HG02840 (cell line): ENCODE measurements at regions not wholly inside any gene's neighbourhood (a gene's known extent, or its start where the extent isn't known, plus 50 kb on each side); places are given as distances from the start of the nearest gene placed in this dataset.

Experiments used
- ATAC-seq: cut with Tn5 transposase; IDR thresholded peaks from one replicate; pipeline ENCODE4 v1.9.1; 2021; ENCODE audit warnings: mild to moderate bottlenecking, moderate library complexity, moderate number of reproducible peaks; ENCODE audit not compliant: unreplicated experiment, low FRiP score

DNA sequence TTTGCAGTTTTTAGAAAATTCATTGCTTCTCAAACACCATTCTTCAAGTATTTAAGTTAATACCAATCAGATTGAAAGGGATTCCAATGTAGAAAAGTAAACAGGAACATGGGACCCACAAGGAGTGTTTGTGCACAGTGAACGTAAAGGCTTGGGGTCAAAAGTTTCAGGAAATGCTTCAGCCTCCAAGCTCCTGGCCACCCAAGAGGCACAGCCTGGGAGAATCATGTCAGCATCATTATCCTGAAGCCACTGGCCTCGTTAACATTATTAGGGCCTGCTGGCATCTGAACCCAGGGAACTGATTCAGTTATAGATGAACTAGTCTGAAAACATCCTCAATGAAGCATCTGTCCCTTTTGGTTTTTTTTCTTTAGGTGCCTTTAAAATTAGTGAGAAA, 122.9 kb downstream of the NXNL2 start:
- ATAC-seq = no peak

DNA sequence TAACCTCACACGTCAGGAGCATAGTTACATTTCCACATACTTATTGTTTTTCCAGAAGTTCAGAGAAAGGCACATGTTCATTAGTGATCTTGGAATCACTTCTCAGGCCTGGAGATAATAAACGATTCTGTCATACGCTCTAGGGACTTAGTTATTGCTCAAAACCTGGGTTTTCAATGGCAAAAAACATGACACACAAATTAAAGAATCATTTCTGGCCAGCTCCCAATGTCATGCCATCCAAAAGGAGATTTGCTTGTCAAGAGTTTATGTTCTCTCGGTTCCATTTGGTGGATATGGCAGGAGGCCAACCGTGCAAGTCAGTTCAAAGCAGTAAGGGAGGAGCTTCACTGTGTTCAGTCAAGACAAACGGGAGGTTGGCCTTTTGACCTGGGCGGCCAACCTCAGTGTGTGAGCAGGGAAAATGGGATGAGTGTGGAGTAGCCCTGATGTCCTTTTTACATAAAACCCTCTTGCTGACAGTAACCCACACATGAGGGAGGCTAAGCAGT, 123.4 kb downstream of the NXNL2 start:
- no peak for ATAC-seq

DNA sequence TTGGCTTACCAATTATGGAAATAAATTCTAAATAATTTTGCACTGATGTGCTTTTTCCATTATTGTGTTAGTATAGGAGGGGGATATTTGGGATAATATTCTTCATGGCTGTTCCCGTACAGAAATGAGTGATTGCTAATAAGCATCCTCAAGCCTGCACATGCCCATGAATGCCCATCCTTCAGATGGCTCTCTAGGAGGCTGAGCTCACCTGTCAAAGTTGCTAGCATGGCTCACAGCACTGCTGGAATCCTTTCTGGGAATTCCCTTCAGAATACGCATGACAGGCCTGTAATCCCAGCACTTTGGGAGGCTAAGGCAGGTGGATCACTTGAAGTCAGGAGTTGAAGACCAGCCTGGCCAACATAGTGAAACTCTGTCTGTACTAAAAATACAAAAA, 124.1 kb downstream of the NXNL2 start:
- no peak for ATAC-seq

DNA sequence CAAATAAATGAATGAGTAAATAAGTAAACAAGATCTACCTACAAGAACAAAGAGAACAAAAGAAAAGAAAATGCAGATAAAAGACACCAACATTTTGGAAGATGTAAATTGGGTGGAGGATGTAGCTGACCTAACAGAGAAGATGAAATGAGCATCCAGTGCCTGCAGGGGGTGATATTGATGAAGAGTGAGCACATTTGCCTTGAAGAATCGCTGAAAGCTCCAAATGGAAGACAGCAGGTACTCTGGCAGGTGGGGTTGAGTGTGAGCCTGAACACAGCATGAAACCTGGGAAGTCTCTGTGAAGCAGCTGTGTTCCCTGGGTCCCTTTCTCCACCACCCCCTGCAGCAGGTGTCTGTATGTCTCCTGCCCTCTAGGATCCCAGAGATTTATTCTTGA, 125.6 kb downstream of the NXNL2 start:
- no peak for ATAC-seq

DNA sequence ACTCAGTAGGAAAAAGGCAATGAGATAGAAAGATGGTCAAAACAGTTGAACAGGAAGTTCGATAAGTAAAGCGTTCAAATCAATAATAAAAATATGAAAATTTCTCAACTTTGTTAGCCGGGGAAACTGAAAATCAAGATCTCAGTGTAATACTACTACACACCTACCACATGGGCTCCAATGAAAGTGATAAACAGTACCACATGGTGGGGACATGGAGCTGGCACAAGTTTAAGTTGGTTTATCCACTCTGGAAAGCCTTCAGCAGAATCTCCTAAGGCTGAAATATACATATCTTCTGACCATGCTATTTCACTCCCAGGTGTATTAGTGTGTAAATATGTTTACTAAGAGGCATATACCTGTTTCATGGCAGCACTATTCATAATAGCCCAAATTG, 126.8 kb downstream of the NXNL2 start:
- ATAC-seq = no peak

DNA sequence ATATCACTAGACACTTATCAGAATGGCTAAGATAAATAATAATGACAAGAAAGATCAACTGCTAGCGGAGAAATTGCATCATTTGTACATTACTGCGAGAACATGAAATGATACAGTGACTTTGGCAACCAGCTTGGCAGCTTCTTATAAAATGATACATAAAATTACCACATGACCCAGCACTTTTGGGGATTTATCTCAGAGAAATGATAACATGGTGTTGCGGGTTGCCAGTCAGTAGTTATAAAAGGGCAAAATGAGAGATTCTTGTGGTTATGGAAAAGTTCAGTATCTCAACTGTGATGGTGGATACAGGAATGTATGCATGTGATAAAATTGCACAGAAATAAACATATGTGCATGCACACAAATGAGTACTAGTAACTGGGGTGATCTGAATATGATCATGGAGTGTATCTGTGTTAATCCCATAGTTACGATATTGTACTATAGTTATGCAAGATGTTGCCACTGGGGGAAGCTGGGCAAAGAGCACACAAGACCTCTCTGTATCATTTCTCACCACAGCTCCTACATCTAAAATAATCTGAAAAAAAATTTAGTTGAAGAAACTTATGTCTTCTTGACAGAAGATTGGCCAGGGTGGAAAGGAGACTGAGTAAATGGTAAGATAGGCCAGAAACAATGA, 128.9 kb downstream of the NXNL2 start:
- ATAC-seq = no peak

DNA sequence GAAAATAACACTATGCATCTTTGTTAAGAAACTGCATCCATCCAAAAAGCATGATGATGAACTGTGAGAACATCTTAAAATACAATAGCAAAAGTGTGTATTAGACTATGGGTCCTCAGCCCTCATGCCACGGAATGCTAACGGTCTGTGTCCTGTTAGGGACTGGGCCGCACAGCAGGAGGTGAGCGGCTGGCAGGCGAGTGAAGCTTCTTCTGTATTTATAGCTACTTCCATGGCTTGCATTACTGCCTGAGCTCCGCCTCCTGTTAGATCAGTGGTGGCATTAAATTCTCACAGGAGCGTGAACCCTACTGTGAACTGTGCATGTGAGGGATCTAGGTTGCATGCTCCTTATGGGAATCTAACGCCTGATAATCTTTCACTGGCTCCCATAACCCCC, 129.8 kb downstream of the NXNL2 start:
- no peak for ATAC-seq

DNA sequence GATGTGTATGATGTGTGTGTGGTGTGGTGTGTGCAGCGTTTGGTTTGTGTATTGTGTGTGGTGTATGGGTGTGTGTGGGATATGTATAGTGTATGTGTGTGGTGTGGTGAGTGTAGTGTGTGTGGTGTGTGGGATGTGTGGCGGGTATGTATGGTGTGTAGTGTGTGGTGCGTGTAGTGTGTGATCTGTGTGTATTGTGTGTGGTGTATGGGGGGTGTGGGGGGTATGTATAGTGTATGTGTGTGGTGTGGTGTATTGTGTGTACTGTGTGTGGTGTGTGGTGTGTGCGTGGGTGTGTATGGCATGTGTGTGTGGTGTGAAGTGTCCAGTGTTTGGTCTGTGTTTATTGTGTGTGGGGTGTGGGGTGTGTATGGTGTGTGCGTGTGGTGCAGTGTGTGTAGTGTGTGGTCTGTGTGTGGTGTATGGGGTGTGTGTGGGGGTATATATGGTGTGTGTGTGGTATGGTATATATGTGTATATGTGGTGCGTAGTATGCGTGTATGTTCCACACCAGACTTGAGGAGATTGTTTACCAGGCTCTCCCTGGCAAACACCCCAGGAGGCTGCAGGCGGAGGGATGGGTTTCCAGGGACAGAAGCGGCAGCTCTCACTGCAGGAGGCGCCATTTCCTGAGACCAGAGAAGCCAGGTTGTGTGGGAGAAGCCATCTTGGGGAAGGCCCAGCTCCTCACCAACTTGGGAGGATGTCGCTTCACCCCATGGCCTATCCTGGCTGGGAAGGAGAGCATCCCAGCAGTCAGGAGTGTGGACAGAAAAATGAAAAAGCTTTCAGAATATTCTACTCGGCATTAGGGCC, 138.1 kb downstream of the NXNL2 start:
- no peak for ATAC-seq

DNA sequence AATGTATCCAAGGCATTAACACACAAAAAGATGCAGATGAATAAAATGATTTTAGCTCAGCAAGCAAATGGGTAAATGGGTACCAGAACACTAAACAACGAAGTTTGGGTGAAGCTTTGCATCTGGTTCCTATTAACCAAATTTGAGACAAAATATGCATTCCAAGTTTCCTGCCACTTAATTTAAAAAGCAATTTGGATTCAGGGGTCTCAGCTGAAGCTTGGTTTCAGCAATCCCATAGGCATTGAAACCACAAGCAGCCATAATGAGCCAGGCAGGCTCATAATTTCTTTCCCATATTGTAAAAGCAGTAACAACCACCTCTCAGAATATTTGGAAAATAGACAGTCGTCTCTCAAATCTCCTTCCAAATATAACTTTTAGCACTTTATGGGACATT, 138.9 kb downstream of the NXNL2 start:
- ATAC-seq = no peak

DNA sequence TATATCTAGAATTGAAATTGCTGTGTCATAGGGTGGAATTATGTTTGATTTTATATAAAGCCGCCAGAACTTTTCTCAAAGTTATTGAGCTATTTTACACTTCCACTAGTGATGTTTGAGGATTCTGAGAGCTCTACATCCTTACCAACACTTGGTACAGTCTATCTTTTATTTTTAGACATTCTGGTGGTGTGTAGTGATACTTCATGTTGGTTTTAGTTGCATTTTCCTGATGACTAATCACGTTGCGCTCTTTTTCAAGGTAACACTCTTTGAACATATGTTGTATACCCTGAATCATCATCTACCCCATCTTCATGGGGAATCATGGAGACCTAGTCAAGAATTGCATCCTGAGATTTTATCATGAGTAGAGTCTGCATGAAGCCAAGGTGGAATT, 141.7 kb downstream of the NXNL2 start:
- ATAC-seq = no peak

DNA sequence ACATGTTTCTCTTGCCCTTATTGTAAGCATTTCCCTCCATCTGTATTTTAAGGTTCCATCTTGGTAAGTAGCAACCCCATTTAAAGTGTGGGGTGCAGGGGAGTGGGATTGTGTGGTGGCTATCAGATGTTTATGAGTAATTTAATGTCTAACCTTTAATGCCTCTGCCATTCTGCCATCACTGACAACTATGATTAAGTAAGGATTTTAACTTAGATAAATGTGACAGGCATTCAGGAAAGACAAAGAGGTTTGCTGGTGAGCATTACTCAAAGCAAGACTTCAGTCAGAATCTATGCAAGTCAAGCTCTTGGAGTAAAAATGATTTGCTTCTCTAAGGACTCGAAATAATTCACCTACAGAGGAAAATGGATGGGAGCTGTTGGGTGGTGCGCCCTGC, 143.0 kb downstream of the NXNL2 start:
- ATAC-seq = no peak

DNA sequence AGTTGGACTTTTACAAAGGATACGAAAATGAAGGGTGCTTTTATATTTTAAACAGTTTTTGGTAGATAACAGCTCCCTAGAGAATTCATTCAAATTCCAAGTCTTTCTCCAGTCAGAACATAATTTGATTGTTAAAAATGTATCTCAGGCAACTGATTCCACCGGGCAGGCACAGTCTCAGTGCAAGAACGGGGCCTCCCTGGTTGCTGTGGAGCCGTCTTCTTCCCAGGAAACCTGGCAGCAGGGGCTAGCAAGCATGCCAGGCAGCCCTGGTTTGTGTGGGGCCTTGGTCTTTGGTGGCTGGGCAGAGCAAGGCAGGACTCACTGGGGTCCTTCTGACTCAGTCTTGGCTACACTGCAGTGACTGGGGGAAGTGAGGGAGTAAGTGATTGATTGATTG, 143.5 kb downstream of the NXNL2 start:
- no peak for ATAC-seq

DNA sequence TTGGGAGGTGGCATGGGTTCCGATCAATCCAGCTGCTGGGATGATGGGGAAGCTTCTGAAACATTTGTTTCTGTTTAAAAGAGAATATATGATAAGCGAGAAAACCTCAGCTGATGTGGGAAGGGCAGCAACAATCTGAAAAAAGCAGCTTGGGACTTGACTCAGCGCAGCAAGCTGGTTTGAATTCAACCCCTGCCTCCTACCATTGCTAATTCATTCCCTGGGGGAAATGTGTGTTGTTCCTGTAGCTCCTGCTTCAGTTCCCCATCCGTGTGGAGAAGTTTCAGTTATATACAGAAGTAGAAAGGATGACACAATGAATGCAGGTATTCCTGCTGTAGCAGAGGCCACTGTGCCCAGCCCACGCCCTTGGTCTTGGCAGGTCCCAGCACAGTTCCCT, 145.1 kb downstream of the NXNL2 start:
- ATAC-seq = no peak

DNA sequence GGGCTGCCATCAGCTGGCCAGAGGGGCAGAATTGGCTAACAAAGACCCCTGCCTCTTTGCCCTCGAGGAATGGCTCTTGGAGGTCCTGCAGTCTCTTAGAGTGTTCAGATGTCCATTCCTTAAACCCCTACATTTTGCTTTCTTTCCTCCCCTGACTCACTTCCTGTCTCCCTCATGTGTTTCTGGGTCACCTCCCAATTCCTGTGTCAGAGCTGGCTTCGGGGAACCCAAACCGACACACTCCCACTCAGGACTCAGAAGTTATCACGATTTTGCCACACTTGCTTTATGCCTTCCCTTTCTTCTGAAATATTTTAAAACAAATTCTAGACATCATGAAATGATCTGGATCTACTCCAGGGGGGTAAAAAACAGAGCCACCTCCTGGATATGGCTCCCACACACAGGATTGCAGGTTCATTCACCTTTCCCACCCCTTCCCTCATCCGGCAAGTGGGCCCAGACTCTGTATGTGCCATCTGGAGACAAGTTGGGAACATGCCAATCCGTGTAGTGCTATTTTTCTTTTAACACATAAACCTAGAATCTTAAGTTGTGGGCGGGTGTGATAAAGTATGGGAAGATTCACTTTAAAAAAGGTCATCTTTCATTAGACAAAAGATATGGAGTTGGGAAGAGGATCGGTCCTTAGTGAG, 145.7 kb downstream of the NXNL2 start:
- ATAC-seq = no peak

DNA sequence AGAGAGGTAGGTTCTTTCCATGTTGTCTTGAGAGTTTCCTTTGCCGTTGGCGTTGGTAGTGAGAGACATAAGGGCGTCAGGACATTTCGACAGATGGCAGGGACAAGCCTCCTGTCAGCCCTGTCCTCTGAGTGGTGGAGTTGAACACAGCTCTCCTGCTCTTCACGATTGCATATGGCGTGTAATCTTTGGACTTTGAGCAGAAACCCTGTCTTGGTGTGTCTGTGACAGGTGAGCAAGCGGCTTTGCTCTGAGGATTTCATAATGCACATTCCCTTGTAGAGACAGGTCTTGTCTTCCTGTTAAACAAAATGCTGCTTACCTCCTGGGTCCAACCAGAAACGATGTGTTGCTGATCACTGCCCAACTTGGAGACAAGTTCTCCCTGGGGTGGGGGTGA, 146.5 kb downstream of the NXNL2 start:
- no peak for ATAC-seq

DNA sequence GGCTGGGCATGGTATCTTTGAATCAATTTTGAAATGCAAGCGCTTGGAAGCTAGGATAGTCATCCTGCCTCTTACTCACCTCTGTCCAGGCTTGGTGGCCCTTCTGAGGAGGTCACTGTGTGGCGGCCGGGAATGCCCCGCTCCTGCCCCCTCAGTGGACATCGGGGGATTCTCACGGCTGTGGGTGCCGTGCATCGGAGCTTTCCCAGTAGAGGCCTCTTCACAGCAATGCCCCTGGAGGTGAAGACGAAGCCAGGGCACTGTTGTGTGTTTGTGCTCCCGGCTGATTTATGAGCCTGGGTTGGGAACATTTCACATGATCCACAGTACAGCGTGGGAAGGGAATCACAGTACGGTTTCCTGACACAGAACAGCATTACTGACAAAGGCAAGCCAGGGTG, 147.5 kb downstream of the NXNL2 start:
- ATAC-seq = no peak

DNA sequence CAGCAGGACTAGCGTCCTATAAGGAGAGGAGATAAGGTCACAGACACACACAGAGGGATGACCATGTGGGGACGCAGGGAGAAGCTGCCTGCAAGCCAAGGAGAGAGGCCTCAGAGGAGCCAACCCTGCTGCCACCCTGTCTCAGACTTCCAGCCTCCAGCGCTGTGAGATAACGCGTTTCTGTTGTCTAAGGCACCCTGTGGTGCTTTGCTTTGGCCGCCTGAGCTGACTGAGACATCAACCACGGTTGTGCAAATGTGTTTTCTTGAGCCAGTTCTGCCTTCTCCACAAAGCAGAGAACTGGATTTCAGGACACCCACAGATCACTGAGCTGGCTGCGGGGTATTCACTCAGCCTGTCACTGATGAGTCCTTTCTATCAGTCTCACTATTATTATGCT, 149.1 kb downstream of the NXNL2 start:
- ATAC-seq = no peak

DNA sequence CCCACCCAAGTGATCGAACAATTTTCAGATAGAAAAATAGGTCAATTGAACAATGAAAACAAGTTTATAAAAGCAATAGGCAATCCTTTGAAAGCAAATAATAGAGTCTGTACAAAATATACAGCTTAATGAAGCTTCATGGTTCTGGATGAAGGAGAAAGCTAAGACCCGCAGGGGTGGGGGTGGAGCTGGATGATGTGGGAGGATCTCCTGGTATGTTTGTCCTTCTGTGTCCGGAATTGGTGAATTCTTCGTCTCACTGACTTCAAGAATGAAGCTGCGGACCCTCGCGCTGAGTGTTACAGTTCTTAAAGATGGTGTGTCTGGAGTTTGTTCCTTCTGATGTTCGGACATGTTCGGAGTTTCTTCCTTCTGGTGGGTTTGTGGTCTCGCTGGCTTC, 149.9 kb downstream of the NXNL2 start:
- no peak for ATAC-seq

DNA sequence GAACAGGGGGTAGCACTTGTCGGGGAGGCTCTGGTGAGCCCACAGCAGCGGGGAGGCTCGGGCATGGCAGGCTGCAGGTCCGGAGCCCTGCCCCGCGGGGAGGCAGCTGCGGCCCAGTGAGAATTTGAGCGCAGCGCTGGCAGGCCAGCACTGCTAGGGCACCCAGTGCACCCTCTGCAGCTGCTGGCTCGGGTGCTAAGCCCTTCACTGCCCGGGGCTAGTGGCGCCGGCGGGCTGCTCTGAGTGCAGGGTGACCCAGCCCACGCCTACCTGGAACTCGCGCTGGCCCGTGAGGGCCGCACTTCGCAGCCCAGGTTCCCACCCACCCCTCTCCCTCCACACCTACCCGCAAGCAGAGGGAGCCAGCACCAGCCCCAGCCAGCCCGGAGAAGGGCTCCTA, 151.0 kb downstream of the NXNL2 start:
- no peak for ATAC-seq

DNA sequence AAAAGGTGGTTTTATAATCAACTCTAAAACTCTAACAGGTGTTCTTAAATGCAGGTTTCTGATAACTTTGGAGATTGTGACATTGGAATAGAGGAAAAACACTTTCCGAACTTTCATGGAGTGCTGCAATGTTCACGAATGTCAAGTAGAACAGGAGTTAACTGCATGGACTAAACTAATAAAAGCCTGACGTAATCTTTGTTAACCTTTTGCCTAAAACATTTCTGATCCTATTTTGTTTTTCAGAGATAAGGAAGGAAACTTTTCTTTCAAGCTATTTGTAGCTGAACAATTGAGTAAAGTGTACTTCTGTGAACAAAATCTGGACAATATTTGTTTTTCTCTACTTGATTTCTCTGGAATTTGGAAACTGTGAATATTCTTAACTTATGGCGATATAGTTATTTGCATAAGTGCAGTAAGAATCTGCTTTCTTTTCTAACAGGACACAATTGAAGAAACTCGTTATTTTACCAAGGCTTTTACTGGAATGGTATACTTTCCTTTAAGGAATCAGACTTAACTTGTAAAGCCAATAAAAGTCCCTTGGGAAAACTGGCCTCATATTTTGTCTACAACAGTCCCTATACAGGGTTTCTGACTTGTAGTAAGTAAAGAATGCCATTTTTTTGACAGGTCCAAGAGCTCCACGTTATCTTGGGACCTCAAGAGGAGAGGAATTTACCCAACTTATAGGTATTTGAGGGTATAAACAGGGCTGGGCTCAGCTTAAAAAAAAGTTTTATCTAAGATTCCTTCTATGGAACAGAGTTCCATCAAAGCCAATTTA, 154.7 kb downstream of the NXNL2 start:
- no peak for ATAC-seq

DNA sequence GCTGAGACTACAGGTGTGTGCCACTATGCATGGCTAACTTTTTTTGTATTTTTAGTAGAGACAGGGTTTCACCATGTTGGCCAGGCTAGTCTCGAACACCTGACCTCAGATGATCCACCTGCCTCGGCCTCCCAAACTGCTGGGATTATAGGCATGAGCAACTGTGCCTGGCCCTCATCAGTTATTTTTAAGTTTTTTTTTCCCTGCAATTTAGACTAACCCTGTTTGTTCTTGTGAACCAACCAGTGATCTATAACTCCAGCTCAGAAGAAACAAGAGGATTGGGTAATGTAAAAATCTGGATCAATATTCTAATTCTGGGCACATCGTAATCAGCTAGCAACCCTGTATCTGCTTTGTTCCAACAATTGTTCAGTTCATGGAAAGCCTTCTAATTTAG, 155.7 kb downstream of the NXNL2 start:
- no peak for ATAC-seq
